ENCODE measurements at regions not wholly inside any gene's neighbourhood (a gene's known extent, or its start where the extent isn't known, plus 50 kb on each side); places are given as distances from the start of the nearest gene placed in this dataset.
A peak's percentile ranks its signal among the peaks of the same experiment; 100 is the strongest.

DNA sequence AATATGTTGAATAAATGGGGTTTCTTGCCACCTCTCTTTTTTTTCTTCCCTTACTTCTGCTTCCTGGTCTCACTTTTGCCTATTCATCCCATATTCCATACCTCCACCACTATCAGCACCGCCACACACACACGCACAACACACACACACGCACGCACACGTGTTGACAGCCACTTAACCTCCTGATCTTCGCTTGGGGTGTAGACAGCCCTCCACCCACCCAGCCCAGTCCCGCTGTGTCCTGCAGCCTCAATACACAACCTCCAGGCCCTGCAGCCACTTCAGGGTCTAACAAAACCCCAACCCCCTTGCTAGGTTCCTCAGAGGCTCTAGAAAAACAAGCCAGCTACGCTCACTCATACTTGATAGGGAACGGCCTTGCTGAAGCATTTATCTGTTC lies 72.3 kb downstream of the LINC00237 start:
- no peaks in the 10 kb centered on the region for H3K36me3 Mint-ChIP-seq (ENCODE audit: low read depth)
- no peak overlapping the region for H3K4me3 Mint-ChIP-seq
- H3K9me3 Mint-ChIP-seq: peaks cover 16% of the 10 kb centered on the region
- TF ChIP-seq, protein P1, sequence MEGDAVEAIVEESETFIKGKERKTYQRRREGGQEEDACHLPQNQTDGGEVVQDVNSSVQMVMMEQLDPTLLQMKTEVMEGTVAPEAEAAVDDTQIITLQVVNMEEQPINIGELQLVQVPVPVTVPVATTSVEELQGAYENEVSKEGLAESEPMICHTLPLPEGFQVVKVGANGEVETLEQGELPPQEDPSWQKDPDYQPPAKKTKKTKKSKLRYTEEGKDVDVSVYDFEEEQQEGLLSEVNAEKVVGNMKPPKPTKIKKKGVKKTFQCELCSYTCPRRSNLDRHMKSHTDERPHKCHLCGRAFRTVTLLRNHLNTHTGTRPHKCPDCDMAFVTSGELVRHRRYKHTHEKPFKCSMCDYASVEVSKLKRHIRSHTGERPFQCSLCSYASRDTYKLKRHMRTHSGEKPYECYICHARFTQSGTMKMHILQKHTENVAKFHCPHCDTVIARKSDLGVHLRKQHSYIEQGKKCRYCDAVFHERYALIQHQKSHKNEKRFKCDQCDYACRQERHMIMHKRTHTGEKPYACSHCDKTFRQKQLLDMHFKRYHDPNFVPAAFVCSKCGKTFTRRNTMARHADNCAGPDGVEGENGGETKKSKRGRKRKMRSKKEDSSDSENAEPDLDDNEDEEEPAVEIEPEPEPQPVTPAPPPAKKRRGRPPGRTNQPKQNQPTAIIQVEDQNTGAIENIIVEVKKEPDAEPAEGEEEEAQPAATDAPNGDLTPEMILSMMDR (IDR thresholded peaks at IDR 0.05): no peak
- H3K27me3 Mint-ChIP-seq (ENCODE audit: insufficient read depth): peaks cover 2% of the 10 kb centered on the region; the same call in 1 of the 2 replicates
- no peaks in the 10 kb centered on the region for H3K4me1 Mint-ChIP-seq (ENCODE audit: low read depth)
- no peak overlapping the region for H3K27ac Mint-ChIP-seq
- DNase-seq: no peak

DNA sequence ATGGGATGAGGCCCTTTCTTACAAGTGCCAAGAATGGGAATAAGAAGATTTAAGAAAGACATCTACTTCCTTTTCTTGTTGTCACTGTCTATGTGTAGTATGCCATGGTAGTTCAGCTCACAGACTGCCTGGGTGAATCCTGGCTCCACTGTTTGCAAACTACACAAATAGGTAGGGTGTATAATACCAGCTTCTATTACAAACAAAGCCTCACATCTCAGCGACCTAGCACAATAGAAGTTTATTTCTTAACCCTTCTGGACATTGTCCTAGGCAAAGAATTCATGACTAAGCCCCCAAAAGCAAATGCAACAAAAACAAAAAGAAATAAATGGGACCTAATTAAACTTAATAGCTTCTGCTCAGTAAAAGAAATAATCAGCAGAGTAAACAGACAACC lies 74.5 kb downstream of the LINC00237 start:
- Mint-ChIP-seq H3K36me3 (ENCODE audit: low read depth) (no peaks in the 10 kb centered on the region), H3K27me3 (ENCODE audit: insufficient read depth) (peaks cover 2% of the 10 kb centered on the region; the same call in 1 of the 2 replicates), H3K4me3 (no peak overlapping the region), H3K27ac (no peak overlapping the region), H3K9me3 (peaks cover 22% of the 10 kb centered on the region), H3K4me1 (ENCODE audit: low read depth) (no peaks in the 10 kb centered on the region)
- no peak for DNase-seq
- TF ChIP-seq, protein P1 (IDR thresholded peaks at IDR 0.05): no peak

- TF ChIP-seq, protein P1 (IDR thresholded peaks at IDR 0.05): no peak
- H3K9me3 Mint-ChIP-seq: peaks cover 18% of the 10 kb centered on the region
- no peaks in the 10 kb centered on the region; the same call in 1 of the 2 replicates for H3K27me3 Mint-ChIP-seq (ENCODE audit: insufficient read depth)
- H3K4me1 Mint-ChIP-seq (ENCODE audit: low read depth): no peaks in the 10 kb centered on the region
- no peak overlapping the region for H3K27ac Mint-ChIP-seq
- no peaks in the 10 kb centered on the region for H3K36me3 Mint-ChIP-seq (ENCODE audit: low read depth)
- H3K4me3 Mint-ChIP-seq: no peak overlapping the region
- DNase-seq: no peak
Observed at GRCh38 chr20:21029341-21029740, 76.8 kb downstream of the LINC00237 start.

GRCh38 chr20:21028921-21029320 lies 77.2 kb downstream of the LINC00237 start:
- H3K27ac Mint-ChIP-seq: no peak overlapping the region

GRCh38 chr20:21028436-21028835 lies 77.7 kb downstream of the LINC00237 start:
- TF ChIP-seq, protein P1 (IDR thresholded peaks at IDR 0.05): no peak
- H3K9me3 Mint-ChIP-seq: peaks cover 12% of the 10 kb centered on the region
- no peaks in the 10 kb centered on the region for H3K36me3 Mint-ChIP-seq (ENCODE audit: low read depth)
- DNase-seq: no peak
- no peak overlapping the region for H3K4me3 Mint-ChIP-seq
- peaks cover 2% of the 10 kb centered on the region; the same call in 1 of the 2 replicates for H3K27me3 Mint-ChIP-seq (ENCODE audit: insufficient read depth)
- no peaks in the 10 kb centered on the region for H3K4me1 Mint-ChIP-seq (ENCODE audit: low read depth)
- no peak overlapping the region for H3K27ac Mint-ChIP-seq

More at GRCh38 chr20:21028921-21029320, 77.2 kb downstream of the LINC00237 start:
- DNase-seq: no peak
- no peaks in the 10 kb centered on the region for H3K4me1 Mint-ChIP-seq (ENCODE audit: low read depth)
- peaks cover 16% of the 10 kb centered on the region for H3K9me3 Mint-ChIP-seq
- H3K27me3 Mint-ChIP-seq (ENCODE audit: insufficient read depth): no peaks in the 10 kb centered on the region; the same call in 1 of the 2 replicates
- H3K4me3 Mint-ChIP-seq: no peak overlapping the region
- TF ChIP-seq, protein P1 (IDR thresholded peaks at IDR 0.05): no peak
- no peaks in the 10 kb centered on the region for H3K36me3 Mint-ChIP-seq (ENCODE audit: low read depth)

GRCh38 chr20:21027569-21027968 lies 78.6 kb downstream of the LINC00237 start:
- DNase-seq: peak; percentile 4
- Mint-ChIP-seq H3K27me3 (ENCODE audit: insufficient read depth) (peaks cover 2% of the 10 kb centered on the region; the same call in 1 of the 2 replicates), H3K4me3 (no peak overlapping the region), H3K9me3 (peaks cover 15% of the 10 kb centered on the region), H3K4me1 (ENCODE audit: low read depth) (no peaks in the 10 kb centered on the region), H3K27ac (no peak overlapping the region), H3K36me3 (ENCODE audit: low read depth) (no peaks in the 10 kb centered on the region)
- TF ChIP-seq, protein P1 (IDR thresholded peaks at IDR 0.05): peak; percentile 20; the same call in 1 of the 2 replicates

Data from HFFc6 (cell line).